Activated T-cell treated with anti-CD3 and anti-CD28 coated beads, Interleukin-2, amount 50 U/mL, for 24 hours (primary cell): ENCODE measurements at regions not wholly inside any gene's neighbourhood (a gene's known extent, or its start where the extent isn't known, plus 50 kb on each side); places are given as distances from the start of the nearest gene placed in this dataset.

Experiments used
- DNase-seq: peaks from one replicate; pipeline ENCODE4 v3.0.0-alpha.2; 2020
- H3K27ac Mint-ChIP-seq: 2 replicates; pipeline ENCODE4 v1.8.0; 2020; ENCODE audit warnings: mild to moderate bottlenecking, mixed read lengths
- H3K27me3 Mint-ChIP-seq: 2 replicates; pipeline ENCODE4 v1.8.0; 2020; ENCODE audit warnings: mixed read lengths
- H3K36me3 Mint-ChIP-seq: 2 replicates; pipeline ENCODE4 v1.8.0; 2020; ENCODE audit warnings: low read depth, mixed read lengths
- H3K4me1 Mint-ChIP-seq: 2 replicates; pipeline ENCODE4 v1.8.0; 2020; ENCODE audit warnings: low read depth, mixed read lengths
- H3K4me3 Mint-ChIP-seq: 2 replicates; pipeline ENCODE4 v1.8.0; 2020; ENCODE audit warnings: mild to moderate bottlenecking, moderate library complexity, mixed read lengths
- H3K9me3 Mint-ChIP-seq: 2 replicates; pipeline ENCODE4 v1.8.0; 2020; ENCODE audit warnings: mixed read lengths

GRCh38 chr2:120684289-120685065 is 51.2 kb upstream of the GLI2 start:
- Mint-ChIP-seq H3K27me3 (peaks cover 33% of the 10 kb centered on the region), H3K4me1 (peaks cover 2% of the 10 kb centered on the region), H3K27ac (no peak overlapping the region), H3K4me3 (no peak overlapping the region), H3K36me3 (no peaks in the 10 kb centered on the region), H3K9me3 (no peaks in the 10 kb centered on the region)
- no peak for DNase-seq

- DNase-seq: no peak
- Mint-ChIP-seq H3K9me3 (no peaks in the 10 kb centered on the region), H3K4me3 (no peak overlapping the region), H3K27me3 (peaks cover 33% of the 10 kb centered on the region), H3K4me1 (peaks cover under 1% of the 10 kb centered on the region), H3K36me3 (no peaks in the 10 kb centered on the region), H3K27ac (no peak overlapping the region)
These were observed 50.3 kb upstream of the GLI2 start for GRCh38 chr2:120685066-120685973.
